Mesothelial cell of epicardium (in vitro differentiated cells): ENCODE measurements at regions not wholly inside any gene's neighbourhood (a gene's known extent, or its start where the extent isn't known, plus 50 kb on each side); places are given as distances from the start of the nearest gene placed in this dataset.

Experiments used
- DNase-seq, 2 experiments: peaks; one replicate each; pipeline ENCODE4 v3.0.0; 2021; ENCODE audit warnings: low spot score in 2 of 2; ENCODE audit not compliant: unreplicated experiment in 2 of 2
- H3K27ac Mint-ChIP-seq: 2 replicates; pipeline ENCODE4 v1.8.0; 2021; ENCODE audit warnings: mixed read lengths
- H3K27me3 Mint-ChIP-seq: 2 replicates; pipeline ENCODE4 v1.8.0; 2021; ENCODE audit warnings: low read depth, mixed read lengths
- H3K36me3 Mint-ChIP-seq: 2 replicates; pipeline ENCODE4 v1.8.0; 2021; ENCODE audit warnings: mixed read lengths
- H3K4me1 Mint-ChIP-seq: 2 replicates; pipeline ENCODE4 v1.8.0; 2021; ENCODE audit warnings: mixed read lengths
- H3K4me3 Mint-ChIP-seq: 2 replicates; pipeline ENCODE4 v1.8.0; 2021; ENCODE audit warnings: mild to moderate bottlenecking, moderate library complexity, mixed read lengths
- H3K9me3 Mint-ChIP-seq: 2 replicates; pipeline ENCODE4 v1.8.0; 2021; ENCODE audit warnings: mixed read lengths
- CTCF ChIP-seq: fragments of 200-600 bp; sonication (generic); IDR thresholded peaks from one replicate; pipeline ENCODE4 v1.5.0; 2021; ENCODE audit warnings: antibody characterized with exemption; ENCODE audit not compliant: unreplicated experiment

GRCh38 chr10:108490944-108491343, 1326.4 kb upstream of the SORCS1 start:
- peaks cover 13% of the 10 kb centered on the region for H3K4me1 Mint-ChIP-seq
- TF ChIP-seq CTCF, result no peak
- H3K36me3 Mint-ChIP-seq, result no peaks in the 10 kb centered on the region
- DNase-seq, result no peak
- H3K27ac Mint-ChIP-seq, result no peak overlapping the region
- H3K4me3 Mint-ChIP-seq, result no peak overlapping the region
- H3K9me3 Mint-ChIP-seq, result peaks cover 10% of the 10 kb centered on the region
- H3K27me3 Mint-ChIP-seq, result no peaks in the 10 kb centered on the region

GRCh38 chr10:108471420-108471819, 1306.9 kb upstream of the SORCS1 start:
- no peak for DNase-seq

GRCh38 chr10:108469940-108470339, 1305.4 kb upstream of the SORCS1 start:
- peaks cover 18% of the 10 kb centered on the region for H3K9me3 Mint-ChIP-seq
- DNase-seq, result no peak
- H3K4me1 Mint-ChIP-seq, result peaks cover 9% of the 10 kb centered on the region
- H3K4me3 Mint-ChIP-seq, result no peak overlapping the region
- no peak for TF ChIP-seq CTCF
- no peaks in the 10 kb centered on the region for H3K36me3 Mint-ChIP-seq
- peaks cover 30% of the 10 kb centered on the region for H3K27me3 Mint-ChIP-seq
- no peak overlapping the region for H3K27ac Mint-ChIP-seq

More at GRCh38 chr10:108471420-108471819, 1306.9 kb upstream of the SORCS1 start:
- no peak for TF ChIP-seq CTCF
- Mint-ChIP-seq H3K9me3 (peaks cover 21% of the 10 kb centered on the region), H3K36me3 (no peaks in the 10 kb centered on the region), H3K4me3 (no peak overlapping the region), H3K27ac (no peak overlapping the region), H3K27me3 (peaks cover 23% of the 10 kb centered on the region), H3K4me1 (peaks cover 7% of the 10 kb centered on the region)

- Mint-ChIP-seq H3K4me3 (peak overlapping the region; percentile 70), H3K36me3 (no peaks in the 10 kb centered on the region), H3K27ac (no peak overlapping the region), H3K27me3 (peaks cover 47% of the 10 kb centered on the region), H3K4me1 (peaks cover 11% of the 10 kb centered on the region), H3K9me3 (peaks cover 12% of the 10 kb centered on the region)
- peak; percentile 35 to 60 for DNase-seq
- no peak for TF ChIP-seq CTCF
Measured at GRCh38 chr10:108465871-108466641, 1301.5 kb upstream of the SORCS1 start.

- no peak for DNase-seq
- no peaks in the 10 kb centered on the region for H3K9me3 Mint-ChIP-seq
- no peak for TF ChIP-seq CTCF
- no peak overlapping the region for H3K4me3 Mint-ChIP-seq
- peaks cover 34% of the 10 kb centered on the region for H3K27me3 Mint-ChIP-seq
- H3K4me1 Mint-ChIP-seq, result peaks cover 10% of the 10 kb centered on the region
- no peaks in the 10 kb centered on the region for H3K36me3 Mint-ChIP-seq
- no peak overlapping the region for H3K27ac Mint-ChIP-seq
Measured at GRCh38 chr10:108462005-108462404, 1297.5 kb upstream of the SORCS1 start.
